HG03175 (cell line): ENCODE measurements at regions not wholly inside any gene's neighbourhood (a gene's known extent, or its start where the extent isn't known, plus 50 kb on each side); places are given as distances from the start of the nearest gene placed in this dataset.

Experiments used
- ATAC-seq: cut with Tn5 transposase; IDR thresholded peaks from one replicate; pipeline ENCODE4 v1.9.1; 2021; ENCODE audit warnings: mild to moderate bottlenecking, moderate library complexity; ENCODE audit not compliant: unreplicated experiment

DNA sequence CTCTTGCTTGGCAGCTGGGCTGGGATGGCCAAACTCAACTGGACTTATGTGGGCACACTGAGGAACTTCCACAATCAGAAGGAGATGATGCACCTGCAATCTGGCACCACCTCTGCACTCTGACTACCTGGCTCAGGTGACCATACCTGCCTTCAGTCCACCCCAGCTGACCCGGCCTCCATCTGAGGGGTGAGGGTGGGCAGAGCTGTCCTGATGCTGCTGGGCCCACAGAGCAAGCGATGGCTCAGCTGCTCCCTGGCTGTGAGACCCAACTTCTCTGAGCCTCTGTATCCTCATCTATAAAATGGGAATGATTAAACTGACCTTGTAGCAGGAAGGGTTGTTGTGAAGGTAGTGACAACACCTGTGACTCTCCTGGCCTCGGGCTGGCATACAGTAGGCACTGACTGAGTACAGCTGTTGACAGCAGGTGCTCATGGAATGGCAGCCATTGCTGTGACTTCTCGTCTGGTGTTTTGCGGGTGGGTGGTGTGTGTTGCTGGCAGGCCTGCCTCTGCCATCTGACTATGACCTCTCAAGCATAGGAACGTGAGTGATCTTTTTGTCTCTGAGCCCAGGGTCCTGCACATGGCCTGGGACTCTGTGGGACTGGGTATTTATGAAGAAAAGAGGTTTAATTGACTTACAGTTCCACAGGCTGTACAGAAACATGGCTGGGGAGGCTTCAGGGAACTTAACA is 438.5 kb downstream of the PTPRU start:
- ATAC-seq, result no peak

DNA sequence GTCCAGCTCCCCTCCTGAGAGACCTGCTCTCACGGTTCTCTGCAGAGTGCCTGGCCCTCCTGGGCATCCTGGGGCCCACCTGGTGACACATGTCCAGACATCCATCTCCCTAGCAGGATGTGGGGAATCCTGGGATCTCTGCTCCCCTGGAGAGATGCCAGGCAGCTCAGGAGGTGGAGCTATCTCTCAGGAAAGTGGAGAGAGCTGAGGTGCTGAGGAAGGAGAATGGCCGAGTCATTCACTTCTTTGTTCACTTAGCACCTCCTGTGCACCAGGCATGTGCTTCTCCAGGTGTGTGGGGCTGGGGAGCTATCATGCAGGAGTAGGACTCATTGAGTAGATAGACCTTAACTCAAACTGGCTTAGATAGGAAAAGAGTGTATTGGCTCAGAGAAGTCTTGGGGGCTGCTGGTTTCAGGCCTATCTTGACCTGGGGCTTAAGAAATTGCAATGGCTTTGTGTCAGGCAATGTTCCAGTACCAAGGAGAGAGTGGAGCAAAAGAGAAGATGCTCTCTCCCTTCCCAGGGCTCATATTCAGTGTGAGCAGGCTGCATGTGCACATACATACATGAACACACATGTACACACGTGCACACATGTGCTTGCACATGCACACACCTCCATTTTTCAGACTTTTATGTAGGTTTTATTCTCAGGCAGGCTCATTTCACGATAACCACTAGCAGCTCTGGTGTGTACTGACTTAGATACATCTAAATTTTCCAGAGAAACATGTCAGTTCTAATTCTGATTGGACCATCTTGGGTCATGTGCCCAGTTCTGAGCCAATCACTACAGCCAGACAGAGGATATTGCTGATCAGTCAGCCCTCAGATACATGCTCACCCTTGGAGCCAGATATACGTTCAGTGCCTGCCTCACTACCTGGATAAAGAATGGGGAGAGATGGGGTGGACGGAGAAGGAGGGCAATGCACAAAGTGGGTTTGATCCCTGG is 437.6 kb downstream of the PTPRU start:
- ATAC-seq, result no peak

DNA sequence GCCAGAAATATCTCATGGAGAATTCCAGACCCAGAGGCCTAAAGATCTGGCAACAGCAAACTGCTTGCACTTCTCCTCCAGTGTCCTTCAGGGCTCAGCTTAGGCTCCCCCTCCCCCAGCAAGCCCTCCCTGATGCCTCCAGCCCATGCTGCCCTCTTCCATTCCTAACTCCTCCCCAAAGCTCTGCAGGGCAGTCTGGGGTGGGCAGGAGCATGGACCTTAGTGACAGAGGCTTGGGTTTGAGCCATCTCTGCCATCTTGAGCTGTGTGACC is 436.8 kb downstream of the PTPRU start:
- no peak for ATAC-seq

DNA sequence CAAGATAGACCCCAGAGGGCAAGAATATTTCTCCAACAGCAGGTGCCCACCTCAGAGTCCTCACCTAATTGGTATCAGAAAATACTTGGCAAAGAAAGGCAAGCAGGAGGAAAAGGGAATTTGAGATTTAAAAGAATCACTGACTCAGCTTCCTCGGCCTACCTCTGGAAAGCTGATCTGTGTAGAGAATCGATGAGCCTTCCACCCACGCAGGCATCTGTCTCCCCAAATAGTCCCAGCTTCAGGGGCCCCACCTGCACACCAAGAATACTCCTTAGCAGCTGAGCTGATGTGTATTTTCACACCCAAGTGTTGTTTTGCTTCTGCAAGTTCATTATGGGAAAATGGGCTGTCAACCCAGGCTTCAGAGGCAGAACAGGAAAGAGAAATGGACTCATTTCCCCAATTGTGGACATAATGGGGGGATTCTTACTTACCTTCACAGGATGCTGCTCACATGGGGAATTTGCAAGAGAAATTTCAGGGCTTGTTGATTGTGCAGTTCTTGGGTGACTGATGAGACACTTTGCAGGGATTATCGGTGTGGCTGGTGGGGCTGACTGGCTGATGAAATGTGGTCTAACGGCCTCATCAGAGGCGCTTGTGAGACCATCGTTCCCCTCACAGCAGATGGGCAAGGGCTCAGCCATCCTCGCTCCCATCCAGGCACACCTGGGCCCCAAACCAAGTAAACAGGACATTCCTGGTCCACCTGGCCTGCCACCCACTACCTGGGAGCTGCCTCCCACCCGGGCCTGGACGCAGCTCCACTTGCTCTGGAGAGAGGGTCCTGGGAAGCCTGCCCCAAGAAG is 436.3 kb downstream of the PTPRU start:
- ATAC-seq, result no peak

DNA sequence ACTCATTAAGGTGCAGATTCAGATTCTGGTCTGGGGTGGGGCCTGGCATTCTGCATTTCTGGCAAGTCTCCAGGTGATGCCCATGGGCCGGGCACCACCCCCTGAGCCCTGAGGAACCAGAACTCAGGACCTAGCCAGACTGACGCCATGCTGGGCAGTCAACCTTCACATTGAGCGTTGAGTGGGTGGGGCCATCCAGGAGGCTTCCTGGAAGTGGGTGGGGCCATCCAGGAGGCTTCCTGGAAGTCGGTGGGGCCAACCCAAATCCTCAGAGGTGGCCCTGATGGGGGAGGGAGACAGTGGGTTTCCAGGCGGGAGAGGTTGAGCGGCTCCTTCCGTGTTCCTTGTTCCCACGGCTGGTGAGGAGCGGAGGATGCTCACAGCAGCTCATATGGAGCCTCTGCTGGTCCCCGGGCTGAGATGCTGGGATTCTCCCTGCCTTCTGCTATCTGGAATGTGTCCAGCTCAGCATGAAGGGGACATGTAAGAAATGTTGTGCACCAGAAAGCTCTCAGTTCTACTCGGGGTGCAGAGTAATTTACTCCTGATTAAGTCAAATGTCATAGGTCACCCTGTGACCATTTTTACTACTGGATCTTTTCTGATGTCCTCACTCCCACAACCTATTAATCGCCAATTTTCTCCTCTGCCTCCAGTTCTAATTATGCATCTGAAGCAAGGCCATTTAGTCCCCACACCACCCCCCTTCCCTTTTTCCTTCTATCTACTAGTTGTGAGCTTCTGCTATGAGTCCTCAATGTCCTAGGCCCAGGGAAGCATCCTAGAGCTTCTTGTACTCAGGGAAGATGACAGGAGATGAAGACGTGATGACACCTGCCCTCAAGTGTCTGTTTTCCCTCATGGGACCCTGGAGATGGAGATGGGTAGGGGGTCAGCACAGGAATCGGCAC is 435.4 kb downstream of the PTPRU start:
- ATAC-seq, result no peak

DNA sequence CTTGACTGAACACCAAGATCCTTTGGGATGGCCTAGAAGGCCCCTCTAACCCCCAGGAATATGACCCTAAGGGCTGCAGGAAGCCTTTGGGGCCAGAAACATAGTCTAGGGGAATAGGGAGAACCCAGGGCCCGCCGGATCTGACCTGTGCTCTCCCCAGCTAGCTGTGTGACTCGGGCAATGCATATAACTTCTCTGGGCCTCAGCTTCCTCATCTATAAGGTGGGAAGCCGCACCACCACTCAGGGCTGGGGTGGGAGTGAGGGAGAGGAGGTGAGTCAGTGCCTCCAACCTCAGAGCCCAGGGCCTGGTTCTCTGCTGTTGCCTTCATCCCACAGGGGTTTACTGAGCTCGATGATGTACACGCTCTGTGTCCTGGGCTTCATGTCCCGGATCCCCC is 434.4 kb downstream of the PTPRU start:
- no peak for ATAC-seq

DNA sequence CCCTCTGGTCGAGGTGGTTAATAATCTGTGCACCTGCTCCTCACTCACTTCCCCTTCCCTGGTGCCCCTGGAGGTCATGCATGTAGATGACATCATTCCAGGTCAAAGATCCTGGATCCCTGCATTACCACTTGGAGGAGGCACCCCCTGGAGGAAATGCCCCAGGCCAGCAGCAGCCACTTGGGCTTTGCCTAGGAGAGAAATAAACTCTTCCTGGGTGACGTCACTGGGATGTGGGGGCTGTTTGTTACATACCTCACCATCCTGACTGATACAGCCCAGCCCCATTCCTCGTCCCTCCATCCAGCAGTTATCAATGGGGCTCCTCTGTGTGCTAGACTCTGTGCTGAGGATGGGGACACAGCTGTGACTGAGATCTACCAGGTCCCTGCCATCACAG is 433.6 kb downstream of the PTPRU start:
- no peak for ATAC-seq

DNA sequence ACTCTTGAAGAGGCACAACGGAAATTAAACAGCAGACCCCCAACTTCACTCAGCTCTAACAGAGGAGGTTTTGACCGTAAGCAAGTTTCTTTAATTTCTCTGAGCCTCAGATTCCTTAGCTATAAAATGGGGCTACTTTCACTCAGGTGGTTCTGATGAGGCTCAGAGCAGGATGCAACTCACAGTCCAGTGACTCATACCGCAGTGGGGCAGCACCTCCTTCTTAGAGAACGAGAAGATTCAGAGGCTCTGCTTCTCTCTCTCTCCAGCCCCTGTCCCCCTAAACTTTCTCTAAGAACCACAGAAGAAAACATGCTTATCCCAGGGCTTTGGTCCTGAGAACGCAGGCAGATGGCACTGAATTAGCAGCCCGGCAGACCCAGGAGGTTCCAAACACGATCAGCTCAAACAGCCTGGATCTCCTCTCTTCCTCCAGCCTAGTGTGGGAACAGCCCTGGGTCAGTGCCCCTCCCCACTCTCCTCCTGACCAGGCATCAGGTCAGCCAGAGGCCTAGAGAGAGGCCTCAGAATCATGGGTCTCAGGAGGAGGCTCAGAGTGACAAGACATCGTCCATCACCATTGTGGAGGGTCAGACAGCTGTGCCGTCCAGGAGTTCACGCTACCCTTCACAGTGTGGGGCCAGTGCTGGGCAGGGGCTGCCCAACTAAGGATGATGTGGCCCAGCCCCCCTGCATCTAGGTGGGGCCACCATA is 433.0 kb downstream of the PTPRU start:
- no peak for ATAC-seq

DNA sequence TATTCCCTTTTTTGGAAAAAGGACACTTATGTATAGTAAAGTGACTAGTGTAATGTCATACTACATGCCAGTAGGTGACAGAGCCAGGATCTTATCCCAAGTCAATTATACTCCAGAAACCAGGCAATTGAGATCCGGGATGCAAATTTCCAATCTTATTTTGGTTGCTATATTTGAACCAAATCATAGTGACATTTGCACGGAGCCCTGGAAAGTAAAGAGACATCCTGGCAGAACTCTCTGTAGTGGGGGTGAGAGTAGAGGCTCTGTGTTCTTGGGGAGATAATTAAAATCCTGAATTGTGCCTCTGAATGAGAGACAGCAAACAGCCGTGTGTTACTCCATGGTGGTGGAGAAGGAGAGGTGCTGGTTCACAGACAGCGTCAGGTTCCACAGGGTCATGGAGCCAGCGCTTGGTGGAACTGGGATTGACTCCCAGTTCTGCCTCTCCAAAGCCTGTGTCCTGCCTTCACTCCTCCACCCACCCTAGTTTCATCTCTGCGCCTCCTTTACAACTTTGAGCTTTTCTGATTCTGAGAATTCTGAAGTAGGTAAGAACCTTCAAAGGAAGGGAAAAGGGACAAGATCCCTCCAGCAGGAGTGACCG is 432.3 kb downstream of the PTPRU start:
- ATAC-seq, result no peak

DNA sequence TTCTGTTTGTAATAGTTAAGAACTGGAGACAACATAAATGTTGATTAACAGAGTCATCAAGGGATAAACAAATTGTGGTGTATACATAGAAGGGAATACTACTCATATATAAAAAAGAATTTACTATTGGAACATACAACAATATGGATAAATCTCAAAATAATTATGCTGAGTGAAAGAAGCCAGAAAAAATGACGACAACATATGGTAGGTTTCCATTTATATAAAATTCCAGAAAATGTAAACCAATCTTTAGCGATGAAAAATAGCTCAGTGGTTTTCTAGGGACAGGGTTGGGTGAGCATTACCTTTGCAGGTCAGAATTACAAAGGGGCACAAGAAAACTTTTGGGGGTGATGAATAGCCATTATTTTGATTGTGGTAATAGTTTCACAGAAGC is 431.6 kb downstream of the PTPRU start:
- no peak for ATAC-seq

DNA sequence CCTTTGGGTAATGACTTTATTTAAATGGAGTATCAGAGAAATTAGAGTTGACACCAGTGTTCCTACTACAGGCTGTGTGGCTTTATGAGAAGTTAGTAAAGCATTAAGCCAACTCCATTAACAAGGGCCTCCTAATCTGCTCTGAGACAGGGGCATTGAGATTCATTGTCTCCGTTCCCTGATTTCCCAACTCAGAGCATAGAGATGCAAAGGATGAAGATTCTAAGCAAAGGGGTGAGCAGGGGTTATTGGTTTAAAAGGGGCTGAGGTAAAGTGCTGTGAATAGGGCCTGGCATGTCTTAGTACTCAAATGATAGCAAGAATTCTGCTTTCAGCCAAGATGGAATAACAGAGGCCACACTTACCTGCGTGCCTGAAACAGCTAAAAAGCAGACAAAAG is 428.4 kb downstream of the PTPRU start:
- no peak for ATAC-seq

DNA sequence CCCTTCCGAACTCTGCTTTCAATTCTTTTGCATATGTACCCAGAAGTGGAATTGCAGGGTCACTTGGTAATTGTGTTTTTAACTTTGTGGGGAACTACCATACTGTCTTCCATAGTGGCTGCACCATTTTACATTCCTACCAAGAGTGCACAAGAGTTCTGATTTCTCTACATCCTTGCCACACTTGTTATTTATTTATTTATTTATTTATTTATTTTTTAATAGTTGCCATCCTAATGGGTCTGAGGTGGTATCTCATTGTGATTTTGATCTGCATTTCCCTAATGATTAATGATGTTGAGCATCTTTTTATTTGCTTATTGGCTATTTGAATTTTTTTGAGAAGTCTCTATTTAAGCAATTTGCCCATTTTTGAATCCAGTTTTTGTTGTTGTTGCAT is 422.4 kb downstream of the PTPRU start:
- ATAC-seq, result no peak

DNA sequence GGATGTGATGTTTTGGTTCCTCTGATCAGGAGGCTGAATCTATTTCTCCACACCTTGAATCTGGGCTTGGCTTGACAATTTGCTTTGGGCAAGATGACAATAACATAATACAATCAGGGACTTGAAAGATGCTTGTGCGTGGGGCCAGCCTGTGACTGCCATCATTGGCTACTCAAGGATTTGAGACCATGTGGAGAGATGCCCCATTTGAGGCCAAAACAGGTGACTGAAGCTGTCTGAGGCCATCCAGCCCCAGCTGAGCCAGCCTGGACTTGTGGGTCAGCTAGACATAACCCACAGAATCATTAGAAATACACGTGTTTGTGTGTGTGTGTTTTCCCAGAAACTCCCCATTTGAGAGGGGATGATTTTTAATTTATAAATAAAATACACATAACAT is 421.5 kb downstream of the PTPRU start:
- ATAC-seq, result no peak

DNA sequence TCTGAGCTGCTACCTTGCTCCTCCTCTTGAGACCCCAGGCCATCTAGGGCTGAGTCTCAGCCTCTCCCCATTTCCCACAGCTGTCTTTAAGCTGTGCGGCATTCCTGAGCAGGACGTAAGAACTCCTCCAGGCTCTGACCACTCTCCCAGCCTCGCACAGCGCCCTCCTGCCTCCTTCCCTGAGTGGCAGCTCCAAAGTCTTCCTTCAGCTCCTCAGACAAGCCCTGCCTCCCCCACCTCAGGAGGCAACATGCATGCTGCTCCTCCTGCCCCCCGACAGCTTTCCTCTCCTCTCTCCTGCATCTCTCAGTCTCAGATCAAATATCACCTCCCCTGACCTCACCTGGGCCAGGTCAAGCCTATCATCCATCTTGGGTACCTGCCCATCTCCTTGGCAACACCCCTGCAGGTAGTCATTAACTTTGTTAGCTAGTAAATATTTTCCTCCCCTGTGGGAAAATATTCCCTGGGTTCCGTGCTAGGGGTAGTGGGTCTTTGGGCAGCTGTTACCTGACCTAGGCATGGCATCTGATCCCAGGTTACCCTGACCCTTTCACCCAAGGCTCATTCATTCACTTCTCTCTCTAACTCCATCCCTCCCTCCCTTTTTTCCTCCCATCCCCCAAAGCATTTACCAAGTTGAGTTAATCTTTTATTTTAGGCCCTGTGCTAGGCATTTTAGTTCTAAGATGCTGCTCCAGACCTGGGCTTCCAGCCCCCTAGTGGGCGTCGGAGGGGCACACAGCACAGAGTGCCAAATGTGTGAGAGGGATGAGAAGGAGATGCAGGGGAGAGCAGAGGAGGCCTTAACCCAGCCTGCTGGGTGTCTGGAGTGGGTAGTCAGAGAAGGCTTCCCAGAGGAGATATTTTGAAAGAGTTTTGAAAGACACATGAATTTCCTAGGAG is 419.9 kb downstream of the PTPRU start:
- ATAC-seq, result no peak

DNA sequence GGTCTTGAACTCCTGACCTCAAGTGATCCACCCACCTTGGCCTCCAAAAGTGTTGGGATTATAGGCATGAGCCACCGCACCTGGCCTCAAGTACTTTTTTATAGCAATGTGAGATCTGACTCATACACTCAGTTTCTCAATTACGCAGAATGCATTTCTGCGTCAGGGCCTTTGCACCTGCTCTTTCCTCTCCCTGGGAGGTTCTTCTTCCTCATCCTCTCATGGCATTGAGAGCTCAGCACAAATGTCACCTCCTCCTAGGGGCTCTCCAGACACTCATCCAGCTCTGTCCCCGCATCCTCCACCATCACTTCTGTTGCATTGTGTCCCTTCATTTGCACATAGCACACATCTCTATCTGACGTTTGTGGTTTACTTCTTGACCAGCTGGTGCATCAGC is 418.8 kb downstream of the PTPRU start:
- ATAC-seq, result no peak

DNA sequence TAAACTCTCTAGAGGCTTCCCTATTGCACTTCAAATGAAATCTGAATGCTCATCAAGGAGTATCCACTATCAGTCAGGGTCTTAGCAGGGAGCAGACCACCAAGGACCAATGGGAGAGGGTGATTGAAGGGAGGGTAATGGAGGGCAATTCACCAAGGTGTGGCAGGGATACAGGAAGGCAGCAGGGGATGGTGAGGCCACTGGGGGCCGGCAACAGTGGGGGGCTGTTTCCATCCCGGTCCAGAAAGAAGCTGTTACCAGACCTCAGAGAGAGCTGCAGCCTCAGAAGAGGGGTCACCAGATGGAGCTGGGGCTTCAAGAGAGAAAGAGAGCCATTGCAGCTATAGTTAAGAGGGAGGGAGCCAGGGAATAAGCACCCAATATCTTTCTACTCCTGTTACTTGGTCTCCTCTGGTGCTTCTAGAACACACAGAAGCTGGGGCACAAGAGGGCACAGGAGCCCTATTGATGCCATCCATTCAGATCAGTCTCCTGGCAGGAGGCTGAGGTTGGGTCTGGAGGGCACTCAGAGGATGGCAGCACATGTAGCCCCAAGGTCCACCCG is 417.6 kb downstream of the PTPRU start:
- no peak for ATAC-seq

DNA sequence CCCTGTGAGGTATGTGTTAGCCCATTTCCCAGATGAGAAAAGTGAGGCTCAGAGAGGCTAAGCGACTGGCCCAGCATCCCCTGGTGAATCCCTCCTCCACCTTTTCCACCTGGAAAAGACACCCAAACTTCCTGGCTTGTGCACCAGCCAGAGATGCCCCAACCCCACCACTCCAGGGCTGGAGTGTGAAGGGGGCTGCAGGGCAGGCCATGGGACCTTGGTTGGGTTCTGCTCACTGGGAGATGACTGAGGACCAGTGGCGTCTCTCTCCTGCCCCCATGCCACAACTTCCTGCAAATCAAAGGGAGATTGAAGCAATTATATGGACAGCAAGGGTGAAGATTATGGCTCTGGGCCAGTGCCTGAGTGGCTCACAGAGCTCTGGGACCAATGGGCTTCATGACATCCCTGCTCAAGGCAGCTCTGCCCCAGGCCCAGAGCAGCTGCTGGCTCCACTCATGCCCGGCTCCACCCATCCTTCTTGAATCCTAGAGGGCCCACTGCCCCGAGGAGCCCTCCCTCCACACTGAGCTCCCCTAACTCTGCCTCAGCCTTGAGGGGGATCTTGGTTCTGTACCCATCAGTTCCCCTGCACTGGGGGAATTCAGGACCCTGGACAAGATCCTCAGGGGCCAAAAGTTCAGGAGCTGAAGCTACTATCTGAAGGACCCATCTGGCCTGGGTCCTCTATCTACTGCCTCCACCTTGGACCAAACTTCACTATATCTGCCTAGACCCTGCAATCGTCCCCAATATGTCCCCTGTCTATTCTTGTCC is 416.9 kb downstream of the PTPRU start:
- ATAC-seq, result no peak
